ENCODE measurements at regions not wholly inside any gene's neighbourhood (a gene's known extent, or its start where the extent isn't known, plus 50 kb on each side); places are given as distances from the start of the nearest gene placed in this dataset.
A peak's percentile ranks its signal among the peaks of the same experiment; 100 is the strongest.

DNA sequence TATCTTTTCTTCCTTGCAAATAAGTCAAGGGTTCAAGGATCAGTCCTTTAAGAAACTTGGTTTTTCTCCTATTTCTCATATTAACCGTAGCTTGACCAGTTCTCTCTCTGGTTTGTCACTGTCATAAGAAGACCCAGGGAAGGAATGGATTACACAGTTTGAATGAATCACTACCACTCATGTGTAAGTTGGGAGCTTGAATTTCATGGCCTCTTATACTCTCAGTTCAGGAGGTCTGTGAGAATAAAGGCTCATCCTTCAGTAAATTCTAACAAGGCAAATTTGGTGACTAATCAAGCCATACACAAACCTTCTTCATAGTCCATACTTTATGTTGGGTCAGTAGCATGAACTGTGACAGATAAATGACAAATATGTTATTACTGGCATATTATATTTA lies 323.1 kb upstream of the ACTBL2 start:
- no peak for DNase-seq (ENCODE audit: low read depth)
- H3K4me3 ChIP-seq (ENCODE audit: low read depth, low read length), result no peak overlapping the region
- TF ChIP-seq, protein P1, sequence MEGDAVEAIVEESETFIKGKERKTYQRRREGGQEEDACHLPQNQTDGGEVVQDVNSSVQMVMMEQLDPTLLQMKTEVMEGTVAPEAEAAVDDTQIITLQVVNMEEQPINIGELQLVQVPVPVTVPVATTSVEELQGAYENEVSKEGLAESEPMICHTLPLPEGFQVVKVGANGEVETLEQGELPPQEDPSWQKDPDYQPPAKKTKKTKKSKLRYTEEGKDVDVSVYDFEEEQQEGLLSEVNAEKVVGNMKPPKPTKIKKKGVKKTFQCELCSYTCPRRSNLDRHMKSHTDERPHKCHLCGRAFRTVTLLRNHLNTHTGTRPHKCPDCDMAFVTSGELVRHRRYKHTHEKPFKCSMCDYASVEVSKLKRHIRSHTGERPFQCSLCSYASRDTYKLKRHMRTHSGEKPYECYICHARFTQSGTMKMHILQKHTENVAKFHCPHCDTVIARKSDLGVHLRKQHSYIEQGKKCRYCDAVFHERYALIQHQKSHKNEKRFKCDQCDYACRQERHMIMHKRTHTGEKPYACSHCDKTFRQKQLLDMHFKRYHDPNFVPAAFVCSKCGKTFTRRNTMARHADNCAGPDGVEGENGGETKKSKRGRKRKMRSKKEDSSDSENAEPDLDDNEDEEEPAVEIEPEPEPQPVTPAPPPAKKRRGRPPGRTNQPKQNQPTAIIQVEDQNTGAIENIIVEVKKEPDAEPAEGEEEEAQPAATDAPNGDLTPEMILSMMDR (conservative IDR thresholded peaks at IDR 0.05; ENCODE audit: low read depth, low read length), result no peak

DNA sequence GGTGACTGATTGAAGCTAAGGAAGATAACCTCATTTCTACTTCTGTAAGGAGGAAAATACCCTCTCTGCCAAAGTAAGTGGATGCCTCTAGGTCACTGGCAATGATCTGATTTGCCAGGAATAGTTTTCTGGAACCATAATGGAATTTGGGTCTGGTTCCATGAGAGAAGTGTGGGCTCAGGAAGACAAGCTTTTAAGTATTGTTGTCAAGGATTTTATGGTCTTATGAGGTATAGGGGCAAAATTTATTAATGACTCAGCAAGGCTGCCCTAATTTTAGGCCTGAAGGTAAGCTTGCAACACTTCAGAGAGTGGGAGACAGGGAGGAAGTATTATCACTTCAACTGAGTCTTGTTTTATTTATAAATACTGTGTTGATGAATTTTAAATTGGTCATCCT lies 322.6 kb upstream of the ACTBL2 start:
- no peak overlapping the region for H3K4me3 ChIP-seq (ENCODE audit: low read depth, low read length)
- DNase-seq (ENCODE audit: low read depth), result no peak
- TF ChIP-seq, protein P1 (conservative IDR thresholded peaks at IDR 0.05; ENCODE audit: low read depth, low read length), result no peak

DNA sequence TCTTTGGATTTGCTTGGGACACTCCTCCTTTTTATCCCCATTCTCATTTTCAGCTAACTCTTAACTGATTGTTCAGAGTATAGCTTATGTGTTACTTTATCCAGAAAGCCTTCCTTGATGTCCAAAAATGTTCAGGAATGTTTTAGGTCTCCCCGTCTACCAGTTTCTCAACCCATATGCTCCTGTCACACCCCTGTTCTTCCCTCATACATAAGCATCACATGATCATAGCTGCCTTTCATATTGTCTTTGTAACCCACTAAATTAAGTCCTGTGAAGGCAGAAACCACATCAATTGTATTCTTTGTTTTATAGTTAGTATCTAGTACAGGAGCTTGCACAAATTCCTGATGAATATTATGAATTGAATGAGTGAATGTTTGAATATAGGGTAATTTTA lies 321.9 kb upstream of the ACTBL2 start:
- H3K4me3 ChIP-seq (ENCODE audit: low read depth, low read length), result no peak overlapping the region
- TF ChIP-seq, protein P1 (conservative IDR thresholded peaks at IDR 0.05; ENCODE audit: low read depth, low read length), result no peak
- DNase-seq (ENCODE audit: low read depth), result no peak

DNA sequence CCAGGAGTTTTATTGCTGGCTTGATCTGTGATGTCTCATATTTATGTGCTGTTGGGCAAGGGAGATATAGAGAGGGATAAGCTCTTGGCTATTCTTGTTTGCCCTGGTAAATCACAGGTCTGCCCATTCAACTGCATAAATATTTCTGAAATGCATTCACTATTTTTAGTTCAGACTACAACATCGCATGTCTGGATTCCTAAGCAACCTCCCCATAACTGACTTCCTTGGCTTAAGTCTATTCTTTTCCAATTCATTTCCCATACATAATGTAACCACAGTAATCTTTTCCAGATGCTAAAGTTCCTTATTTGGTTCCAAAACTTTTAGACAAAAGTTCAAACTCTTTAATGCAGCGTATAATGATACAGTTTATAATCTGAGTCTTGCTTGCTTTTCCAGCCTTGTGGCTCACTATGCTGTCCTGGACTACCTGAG lies 321.4 kb upstream of the ACTBL2 start:
- no peak overlapping the region for H3K4me3 ChIP-seq (ENCODE audit: low read depth, low read length)
- TF ChIP-seq, protein P1 (conservative IDR thresholded peaks at IDR 0.05; ENCODE audit: low read depth, low read length), result no peak
- DNase-seq (ENCODE audit: low read depth), result peak; percentile 53

DNA sequence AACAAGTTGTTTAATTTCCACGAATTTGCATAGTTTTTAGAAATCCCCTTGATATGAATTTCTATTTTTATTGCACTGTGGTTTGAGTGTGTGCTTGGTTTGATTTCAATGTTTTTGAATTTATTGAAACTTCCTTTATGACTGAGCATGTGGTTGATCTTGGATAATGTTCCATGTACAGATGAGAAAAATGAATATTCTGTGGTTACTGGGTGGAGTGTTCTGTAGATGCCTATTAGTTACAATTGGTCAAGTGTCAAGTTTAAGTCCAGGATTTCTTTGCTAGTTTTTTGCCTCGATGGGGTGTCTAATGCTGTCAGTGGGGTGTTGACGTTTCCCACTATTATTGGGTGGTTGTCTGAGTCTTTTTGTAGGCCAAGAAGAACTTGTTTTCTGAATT lies 319.5 kb upstream of the ACTBL2 start:
- TF ChIP-seq, protein P1 (conservative IDR thresholded peaks at IDR 0.05; ENCODE audit: low read depth, low read length), result no peak
- no peak for DNase-seq (ENCODE audit: low read depth)
- H3K4me3 ChIP-seq (ENCODE audit: low read depth, low read length), result no peak overlapping the region

DNA sequence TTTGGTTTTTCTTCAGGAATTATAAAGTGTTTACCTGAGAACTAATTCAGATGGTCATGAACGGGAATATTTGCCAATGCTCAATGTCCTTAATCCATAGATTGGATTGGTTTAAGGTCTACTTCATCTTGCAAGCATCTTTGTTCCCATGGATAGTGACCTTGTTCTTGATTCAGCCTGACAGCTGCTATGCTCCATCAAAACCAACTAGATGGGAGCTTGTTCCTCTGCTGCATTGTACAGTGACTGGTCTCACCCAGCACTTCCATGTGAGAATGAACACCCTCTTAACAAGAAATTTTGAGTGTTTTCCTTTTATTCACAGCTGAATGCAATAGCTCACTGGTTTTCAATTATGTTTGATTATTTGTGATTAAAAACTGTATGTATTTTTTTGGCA lies 312.6 kb upstream of the ACTBL2 start:
- DNase-seq (ENCODE audit: low read depth), result no peak
- no peak overlapping the region for H3K4me3 ChIP-seq (ENCODE audit: low read depth, low read length)
- TF ChIP-seq, protein P1 (conservative IDR thresholded peaks at IDR 0.05; ENCODE audit: low read depth, low read length), result no peak

DNA sequence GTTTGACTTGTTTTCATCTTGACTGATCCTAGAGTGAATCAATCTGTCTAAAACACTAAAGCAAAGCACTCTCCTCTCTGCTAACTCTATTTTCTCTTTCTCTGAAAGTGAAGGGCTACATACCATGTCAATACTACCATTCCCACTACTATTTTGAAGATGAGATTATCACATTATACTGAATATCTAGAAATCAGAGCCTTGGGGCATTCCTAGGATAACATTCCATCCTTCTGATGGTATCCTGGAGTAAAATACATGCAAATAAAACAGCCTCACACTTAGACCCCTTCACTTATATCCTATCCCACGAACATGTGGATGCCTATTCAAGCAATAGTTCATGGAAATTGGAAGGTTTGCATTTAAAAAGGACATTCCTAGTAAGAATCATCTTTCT lies 309.3 kb upstream of the ACTBL2 start:
- TF ChIP-seq, protein P1 (conservative IDR thresholded peaks at IDR 0.05; ENCODE audit: low read depth, low read length), result no peak
- no peak for DNase-seq (ENCODE audit: low read depth)
- H3K4me3 ChIP-seq (ENCODE audit: low read depth, low read length), result no peak overlapping the region
